NCI-H82 (cell line): ENCODE measurements at regions not wholly inside any gene's neighbourhood (a gene's known extent, or its start where the extent isn't known, plus 50 kb on each side); places are given as distances from the start of the nearest gene placed in this dataset.

Source experiments
- DNase-seq: peaks from one replicate; lab custom pipeline; 2025; lab: John Stamatoyannopoulos, UW

DNA sequence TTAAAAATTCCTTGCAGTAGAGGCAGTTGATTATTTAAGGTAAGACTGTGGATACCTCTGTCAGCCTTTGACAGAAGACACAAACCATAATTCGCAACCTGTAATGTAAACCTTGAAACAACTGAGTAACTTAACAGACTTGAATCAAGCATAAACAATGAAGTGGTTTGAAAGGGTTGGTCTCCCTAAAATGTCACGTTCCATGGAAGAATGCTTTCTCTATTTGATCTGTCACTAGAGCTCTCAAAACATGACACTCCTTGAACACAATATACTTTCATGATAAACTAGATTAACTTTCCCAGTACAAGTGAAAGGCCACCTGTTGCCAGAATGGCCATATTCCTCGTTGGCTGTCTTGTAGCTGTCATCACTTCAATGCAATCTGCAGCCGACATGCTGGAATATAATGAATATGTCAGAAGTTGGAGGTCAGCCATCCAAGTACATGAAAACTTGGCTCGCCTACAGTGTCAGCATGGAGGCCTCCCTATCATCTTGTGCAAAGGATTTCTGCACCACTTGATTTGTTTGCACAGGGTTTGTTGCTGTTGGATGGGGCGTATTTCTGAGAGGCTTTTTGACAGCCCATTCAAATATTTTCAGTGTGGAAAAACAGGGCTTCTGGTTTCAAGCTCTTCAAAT is 228.0 kb downstream of the TLE4 start:
- no peak for DNase-seq

- no peak for DNase-seq
These were observed 226.7 kb downstream of the TLE4 start for GRCh38 chr9:79798450-79798849.

GRCh38 chr9:79796411-79796810 is 224.6 kb downstream of the TLE4 start:
- no peak for DNase-seq

GRCh38 chr9:79788662-79789061 is 216.9 kb downstream of the TLE4 start:
- no peak for DNase-seq

DNA sequence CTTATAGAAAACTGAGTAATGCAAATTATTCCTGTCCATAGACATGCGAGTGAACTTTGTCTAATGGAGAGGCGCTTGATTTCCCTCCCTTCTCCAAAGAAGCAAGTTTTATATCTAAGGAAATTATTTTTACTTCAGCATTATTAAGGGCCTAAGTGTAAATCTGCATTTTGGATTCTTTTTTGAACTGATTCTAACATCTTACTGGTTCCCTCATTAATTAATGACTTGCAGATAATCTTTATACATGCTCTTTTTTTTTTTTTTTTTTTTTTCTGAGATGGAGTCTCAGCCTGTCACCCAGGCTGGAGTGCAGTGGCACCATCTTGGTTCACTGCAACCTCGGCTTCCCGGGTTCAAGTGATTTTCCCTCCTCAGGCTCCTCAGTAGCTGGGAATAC is 209.5 kb downstream of the TLE4 start:
- no peak for DNase-seq

- DNase-seq: no peak
These were observed 208.8 kb downstream of the TLE4 start for GRCh38 chr9:79780559-79780958.

- no peak for DNase-seq
These were observed 208.1 kb downstream of the TLE4 start for GRCh38 chr9:79779901-79780300.

- no peak for DNase-seq
These were observed 206.8 kb downstream of the TLE4 start for GRCh38 chr9:79778581-79778980.

DNA sequence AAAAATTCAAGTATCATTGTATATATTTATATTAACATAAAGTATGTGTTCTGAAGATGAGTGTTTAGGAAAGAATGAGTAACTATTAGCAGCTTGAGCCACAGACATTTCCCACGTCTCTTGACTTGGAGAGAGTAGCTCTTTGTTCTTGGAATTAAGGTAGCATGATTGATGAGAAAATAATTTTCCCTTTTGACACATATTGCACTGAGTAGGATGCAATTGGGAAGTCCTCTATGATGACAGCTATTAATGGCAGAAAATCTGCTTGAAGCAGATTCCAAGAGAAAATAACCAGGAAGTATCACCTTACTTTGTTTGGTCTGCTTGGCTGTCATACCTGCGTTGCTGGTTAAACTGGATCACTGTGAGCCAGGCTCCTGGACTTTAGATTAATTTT is 204.8 kb downstream of the TLE4 start:
- DNase-seq: no peak
